ENCODE measurements at regions not wholly inside any gene's neighbourhood (a gene's known extent, or its start where the extent isn't known, plus 50 kb on each side); places are given as distances from the start of the nearest gene placed in this dataset.

DNA sequence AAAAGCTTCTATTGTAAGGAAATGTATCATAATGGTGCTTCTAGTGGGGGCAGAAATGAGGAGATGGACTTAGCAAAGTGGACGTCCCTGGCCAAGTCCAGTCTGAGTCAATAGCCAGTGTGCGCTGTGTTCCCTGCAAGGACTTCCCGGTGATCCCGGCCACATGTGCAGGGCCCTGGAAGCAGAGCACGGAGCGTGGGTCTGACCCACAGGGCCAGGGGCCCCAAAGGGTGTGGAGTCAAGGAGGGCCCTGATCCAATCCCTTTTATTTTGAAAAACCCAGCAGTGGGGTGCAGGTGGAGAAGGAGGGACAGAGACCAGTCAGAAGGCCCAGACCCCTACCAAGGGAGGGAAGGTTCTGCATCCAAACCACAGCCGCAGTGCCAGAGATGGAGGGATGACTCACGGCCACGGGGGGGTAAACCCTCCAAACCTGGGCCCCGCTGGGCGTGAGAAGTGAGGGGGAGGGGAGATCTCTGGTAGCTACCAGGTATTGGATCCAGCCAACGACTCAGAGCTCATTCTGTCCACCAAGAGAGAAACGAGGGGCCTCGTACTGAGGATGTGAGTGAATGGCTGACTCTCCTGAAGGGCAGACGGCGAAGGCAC lies 57.2 kb upstream of the VIPR2 start:
- intact Hi-C loops (cut with DNase I; ENCODE audit: low total_unique reads) = no loop called here

DNA sequence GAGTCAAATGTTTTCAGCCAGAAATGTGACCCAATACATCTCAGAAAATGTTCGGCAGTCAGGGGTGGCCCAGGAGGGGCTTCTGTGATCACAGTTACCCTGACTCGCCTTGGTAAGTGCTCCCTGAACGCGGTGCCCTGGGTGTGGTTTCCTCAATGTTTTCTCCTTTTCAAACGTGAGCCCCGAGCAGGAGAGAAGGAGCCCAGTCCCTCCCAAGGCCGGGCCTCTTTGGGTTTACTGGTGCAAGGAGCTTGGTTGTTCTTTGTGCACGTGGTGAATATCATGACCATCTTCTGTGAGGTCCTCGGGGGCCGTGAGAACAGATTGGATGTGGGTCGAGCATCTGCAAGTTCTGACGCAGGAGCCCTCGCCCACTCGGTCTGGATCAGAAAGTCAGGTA lies 55.8 kb upstream of the VIPR2 start:
- no peak for TF ChIP-seq POLR2A (IDR thresholded peaks at IDR 0.05)
- TF ChIP-seq, protein P1, sequence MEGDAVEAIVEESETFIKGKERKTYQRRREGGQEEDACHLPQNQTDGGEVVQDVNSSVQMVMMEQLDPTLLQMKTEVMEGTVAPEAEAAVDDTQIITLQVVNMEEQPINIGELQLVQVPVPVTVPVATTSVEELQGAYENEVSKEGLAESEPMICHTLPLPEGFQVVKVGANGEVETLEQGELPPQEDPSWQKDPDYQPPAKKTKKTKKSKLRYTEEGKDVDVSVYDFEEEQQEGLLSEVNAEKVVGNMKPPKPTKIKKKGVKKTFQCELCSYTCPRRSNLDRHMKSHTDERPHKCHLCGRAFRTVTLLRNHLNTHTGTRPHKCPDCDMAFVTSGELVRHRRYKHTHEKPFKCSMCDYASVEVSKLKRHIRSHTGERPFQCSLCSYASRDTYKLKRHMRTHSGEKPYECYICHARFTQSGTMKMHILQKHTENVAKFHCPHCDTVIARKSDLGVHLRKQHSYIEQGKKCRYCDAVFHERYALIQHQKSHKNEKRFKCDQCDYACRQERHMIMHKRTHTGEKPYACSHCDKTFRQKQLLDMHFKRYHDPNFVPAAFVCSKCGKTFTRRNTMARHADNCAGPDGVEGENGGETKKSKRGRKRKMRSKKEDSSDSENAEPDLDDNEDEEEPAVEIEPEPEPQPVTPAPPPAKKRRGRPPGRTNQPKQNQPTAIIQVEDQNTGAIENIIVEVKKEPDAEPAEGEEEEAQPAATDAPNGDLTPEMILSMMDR (IDR thresholded peaks at IDR 0.05) = no peak
- peak in 1 of 2 donors; percentile 66 for DNase-seq (ENCODE audit: low spot score in 2 of 2)
- H3K4me3 ChIP-seq (ENCODE audit: low read depth, poor library complexity, severe bottlenecking) = no peak overlapping the region
- 81 to 82% methylated on average over 14 of the region's 14 CpGs for WGBS, 2 donors
- intact Hi-C loops (cut with DNase I; ENCODE audit: low total_unique reads) = no loop called here

More for the DNA sequence above, 57.2 kb upstream of the VIPR2 start:
- DNase-seq (ENCODE audit: low spot score in 2 of 2) = peak in 1 of 2 donors; percentile 64
- no peak overlapping the region for H3K4me3 ChIP-seq (ENCODE audit: low read depth, poor library complexity, severe bottlenecking)
- TF ChIP-seq, protein P1 (IDR thresholded peaks at IDR 0.05) = no peak
- no peak for TF ChIP-seq POLR2A (IDR thresholded peaks at IDR 0.05)
- 88 to 91% methylated on average over 16 of the region's 16 CpGs for WGBS, 2 donors

DNA sequence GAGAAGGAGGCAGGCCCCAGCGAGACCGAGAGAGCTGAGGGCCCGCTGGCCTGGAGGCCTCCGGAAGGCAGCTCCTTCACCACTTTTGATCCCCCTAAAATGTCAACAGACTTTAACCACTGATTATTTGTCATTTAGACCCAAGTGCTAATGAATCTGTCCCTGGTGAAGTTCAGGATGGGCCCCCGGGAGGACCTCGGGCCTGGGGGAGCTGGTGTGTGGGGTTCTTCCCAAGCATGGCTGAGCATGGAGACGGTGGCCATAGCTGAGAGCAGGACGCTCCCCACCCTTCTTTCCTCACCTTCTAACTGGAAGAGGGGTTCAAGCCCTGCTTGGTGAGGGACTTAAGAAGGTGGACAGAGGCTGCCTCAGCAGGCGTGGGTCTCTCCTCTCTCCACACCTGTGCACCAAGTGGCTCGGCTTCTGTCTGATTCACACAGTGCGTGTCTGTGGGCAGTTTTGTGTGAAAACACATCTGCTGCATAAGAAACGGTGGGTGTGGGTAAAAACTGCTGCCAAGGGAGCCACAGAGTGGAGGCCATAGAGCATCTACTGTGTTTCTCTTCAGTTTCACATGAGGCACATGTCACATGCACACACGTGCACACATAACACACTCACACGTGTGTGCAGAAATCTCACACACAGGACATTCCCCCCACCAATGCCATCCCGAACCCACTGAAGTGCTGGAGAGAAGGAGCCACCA lies 53.5 kb upstream of the VIPR2 start:
- TF ChIP-seq, protein P1 (IDR thresholded peaks at IDR 0.05) = no peak
- no peak for TF ChIP-seq POLR2A (IDR thresholded peaks at IDR 0.05)
- H3K4me3 ChIP-seq (ENCODE audit: low read depth, poor library complexity, severe bottlenecking) = no peak overlapping the region
- DNase-seq (ENCODE audit: low spot score in 2 of 2) = peak in 1 of 2 donors; percentile 68
- intact Hi-C loops (cut with DNase I; ENCODE audit: low total_unique reads) = no loop called here
- 89 to 90% methylated on average over 15 of the region's 15 CpGs for WGBS, 2 donors

DNA sequence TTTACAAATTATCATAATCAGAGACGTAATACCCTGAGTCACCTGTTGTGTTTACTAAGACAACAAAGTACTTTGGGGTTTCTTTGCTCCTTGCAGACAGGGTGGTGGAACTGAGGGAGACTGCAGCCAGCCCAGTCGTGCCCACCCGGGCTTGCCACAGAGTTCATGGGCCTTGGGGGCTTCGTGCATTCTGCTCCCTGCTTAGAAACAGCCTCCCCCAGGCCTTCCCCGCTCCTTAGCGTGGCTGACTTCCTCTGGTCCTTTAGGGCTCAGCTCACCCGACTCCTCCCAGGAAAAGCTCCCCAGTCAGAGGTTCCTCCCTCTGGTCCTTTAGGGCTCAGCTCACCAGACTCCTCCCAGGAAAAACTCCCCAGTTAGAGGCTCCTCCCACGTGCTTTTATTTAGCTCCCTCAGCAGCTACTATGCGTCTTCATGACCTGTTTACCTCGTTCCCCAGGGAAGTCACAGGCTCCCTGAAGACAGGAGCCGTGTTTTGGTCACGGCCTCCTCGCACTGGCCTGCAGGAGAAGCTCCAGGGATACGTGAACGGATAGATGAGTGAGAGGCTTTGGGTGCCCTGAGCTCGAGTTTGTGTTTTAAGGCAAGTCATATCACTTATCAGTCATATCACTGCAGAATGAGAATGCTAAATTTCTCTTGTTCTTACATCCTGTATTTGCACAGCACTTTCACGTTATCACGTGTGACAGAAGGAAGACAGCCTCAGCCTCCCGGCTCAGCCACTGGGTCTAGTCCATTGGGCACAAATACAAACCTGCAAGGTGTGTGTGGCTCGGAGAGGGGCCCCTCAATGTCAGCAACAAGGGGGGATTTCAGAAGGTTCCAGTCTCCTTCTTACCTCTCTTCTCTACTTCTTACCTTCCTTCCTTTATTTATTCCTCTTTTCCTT lies 52.7 kb upstream of the VIPR2 start:
- intact Hi-C loops (cut with DNase I; ENCODE audit: low total_unique reads) = no loop called here
- WGBS, 2 donors = 36 to 38% methylated on average over 20 of the region's 20 CpGs
- no peak overlapping the region for H3K4me3 ChIP-seq (ENCODE audit: low read depth, poor library complexity, severe bottlenecking)
- TF ChIP-seq, protein P1 (IDR thresholded peaks at IDR 0.05) = no peak
- TF ChIP-seq POLR2A (IDR thresholded peaks at IDR 0.05) = no peak
- peak in 1 of 2 donors; percentile 75 for DNase-seq (ENCODE audit: low spot score in 2 of 2)

DNA sequence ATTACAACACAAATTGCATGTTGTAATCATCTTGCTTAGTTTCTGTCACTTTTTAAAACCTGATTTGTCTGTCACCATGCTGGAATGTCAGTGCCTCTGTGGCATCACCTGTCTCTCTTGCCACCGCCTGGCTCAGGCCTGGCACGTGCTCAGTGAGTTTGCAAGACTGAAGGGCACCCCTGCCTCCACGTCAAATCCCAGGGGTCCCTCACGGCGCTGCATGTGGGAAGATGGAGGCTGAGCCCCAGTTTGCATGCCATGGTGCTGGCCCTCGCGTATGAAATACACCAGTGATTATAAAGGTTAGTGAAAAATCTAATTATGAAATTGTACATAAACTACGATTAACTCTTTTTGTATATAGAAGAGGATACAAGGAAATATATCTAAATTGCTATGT lies 51.9 kb upstream of the VIPR2 start:
- no peak overlapping the region for H3K4me3 ChIP-seq (ENCODE audit: low read depth, poor library complexity, severe bottlenecking)
- intact Hi-C loops (cut with DNase I; ENCODE audit: low total_unique reads) = no loop called here
- no peak for TF ChIP-seq POLR2A (IDR thresholded peaks at IDR 0.05)
- TF ChIP-seq, protein P1 (IDR thresholded peaks at IDR 0.05) = no peak
- peak in 1 of 2 donors; percentile 70 for DNase-seq (ENCODE audit: low spot score in 2 of 2)
- 89 to 92% methylated on average over 8 of the region's 8 CpGs for WGBS, 2 donors
